Activated T-helper 1 cell treated with Interleukin-2 at 50 U/mL for 16 hours (primary cell): ENCODE measurements at regions not wholly inside any gene's neighbourhood (a gene's known extent, or its start where the extent isn't known, plus 50 kb on each side); places are given as distances from the start of the nearest gene placed in this dataset.
"Not testable (repeated sequence)": the region's sequence is repeated elsewhere in the genome, so short reads cannot be mapped to it uniquely, and the experiment has no call there.

Experiments
- DNase-seq: peaks from one replicate; pipeline ENCODE4 v3.0.0-alpha.2; 2020; ENCODE audit warnings: low read depth

- DNase-seq, result no peak
Measured at GRCh38 chr11:119586181-119586580, 142.8 kb downstream of the NECTIN1 start.

- no peak for DNase-seq
Measured at GRCh38 chr11:119585043-119585781, 143.8 kb downstream of the NECTIN1 start.

DNA sequence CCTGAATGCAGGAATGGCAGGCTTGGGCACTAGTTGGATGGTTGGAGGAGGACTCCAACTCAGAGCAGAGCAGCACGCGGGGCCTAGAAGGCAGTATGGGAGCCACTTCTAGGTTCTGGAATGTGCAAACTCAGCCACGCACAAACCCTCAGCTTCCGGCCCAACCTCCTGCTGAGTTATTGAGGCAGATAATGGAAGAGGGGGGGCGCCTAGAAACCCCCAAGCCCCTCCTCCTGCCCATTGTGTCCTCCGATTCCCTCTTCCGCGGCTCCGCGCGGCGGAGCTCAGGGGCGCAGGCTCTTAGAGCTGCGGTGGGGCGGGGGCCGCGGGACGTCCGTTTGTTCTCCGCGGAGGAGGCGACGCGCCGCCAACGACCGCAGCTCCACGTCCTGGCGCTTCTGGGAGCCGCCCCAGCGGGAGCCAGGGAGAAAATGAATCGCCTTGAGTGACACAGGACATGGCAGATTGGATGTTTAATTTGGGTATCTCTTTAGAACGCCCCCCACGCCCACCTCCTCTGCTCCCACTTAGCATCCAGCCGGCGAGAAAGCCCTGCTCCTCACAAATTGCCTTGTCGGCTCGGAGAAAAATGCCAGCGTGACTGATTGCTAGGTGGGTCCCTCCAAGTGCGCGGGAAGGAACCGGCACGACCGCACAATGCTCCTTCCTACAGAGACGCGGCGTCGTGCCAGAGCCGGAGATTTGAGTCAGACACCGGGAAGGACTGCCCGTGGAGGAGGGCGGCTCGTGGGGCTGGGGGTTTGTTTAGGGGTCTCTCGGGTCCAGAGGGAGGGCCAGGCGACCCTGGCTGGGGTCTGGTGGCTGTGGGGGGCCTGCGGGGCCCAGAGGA is 144.6 kb downstream of the NECTIN1 start:
- no peak for DNase-seq

DNA sequence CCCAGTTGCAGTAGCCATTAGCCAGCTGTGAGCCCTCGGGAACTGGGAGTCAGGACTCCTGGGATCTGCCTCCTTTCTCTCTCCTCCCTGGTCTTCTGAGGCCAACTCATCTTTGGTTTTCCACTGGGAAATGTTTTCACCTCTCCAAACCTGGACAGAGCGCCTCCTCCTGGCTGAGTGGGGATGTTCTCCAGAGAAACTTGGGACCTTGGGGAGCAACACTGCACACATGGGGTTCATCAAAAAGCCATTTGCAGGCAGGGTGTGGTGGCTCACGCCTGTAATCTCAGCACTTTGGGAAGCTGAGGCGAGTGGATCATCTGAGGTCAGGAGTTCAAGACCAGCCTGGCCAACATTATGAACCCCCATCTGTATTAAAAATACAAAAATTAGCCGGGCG is 145.4 kb downstream of the NECTIN1 start:
- no peak for DNase-seq

DNA sequence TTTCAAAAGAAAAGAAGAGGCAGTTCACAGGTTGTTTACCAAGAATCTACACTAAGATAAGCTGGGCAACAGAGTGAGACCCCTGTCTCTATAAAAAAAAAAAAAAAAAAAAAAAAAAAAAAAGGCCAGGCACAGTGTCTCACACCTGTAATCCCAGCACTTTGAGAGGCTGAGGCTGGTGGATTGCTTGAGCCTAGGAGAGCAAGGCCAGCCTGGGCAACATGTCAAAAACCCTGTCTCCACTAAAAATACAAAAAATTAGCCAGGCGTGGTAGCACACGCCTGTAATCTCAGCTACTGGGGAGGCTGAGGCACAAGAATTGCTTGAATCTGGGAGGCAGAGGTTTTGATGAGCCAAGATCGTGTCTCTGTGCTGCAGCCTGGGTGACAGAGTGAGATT is 147.6 kb downstream of the NECTIN1 start:
- not testable (repeated sequence) for DNase-seq

GRCh38 chr11:119580751-119581150 is 148.2 kb downstream of the NECTIN1 start:
- DNase-seq, result no peak

DNA sequence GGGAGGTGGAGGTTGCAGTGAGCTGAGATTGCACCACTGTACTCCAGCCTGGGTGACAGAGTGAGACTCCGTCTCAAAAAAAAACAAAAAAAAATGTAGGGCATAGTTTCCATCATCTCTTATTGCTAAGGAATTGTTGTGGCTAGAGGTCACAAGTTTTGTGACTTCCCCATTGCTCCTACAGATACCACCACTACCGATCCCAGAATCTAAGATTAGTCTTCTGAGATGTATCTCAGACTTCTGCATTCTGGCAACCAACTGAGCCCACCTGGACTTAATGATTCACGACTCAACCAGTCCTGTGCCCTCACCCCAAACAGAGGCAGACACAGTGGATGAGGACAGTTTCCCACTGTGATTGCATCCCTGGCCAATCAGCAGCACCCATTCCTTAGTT is 148.9 kb downstream of the NECTIN1 start:
- DNase-seq, result no peak

DNA sequence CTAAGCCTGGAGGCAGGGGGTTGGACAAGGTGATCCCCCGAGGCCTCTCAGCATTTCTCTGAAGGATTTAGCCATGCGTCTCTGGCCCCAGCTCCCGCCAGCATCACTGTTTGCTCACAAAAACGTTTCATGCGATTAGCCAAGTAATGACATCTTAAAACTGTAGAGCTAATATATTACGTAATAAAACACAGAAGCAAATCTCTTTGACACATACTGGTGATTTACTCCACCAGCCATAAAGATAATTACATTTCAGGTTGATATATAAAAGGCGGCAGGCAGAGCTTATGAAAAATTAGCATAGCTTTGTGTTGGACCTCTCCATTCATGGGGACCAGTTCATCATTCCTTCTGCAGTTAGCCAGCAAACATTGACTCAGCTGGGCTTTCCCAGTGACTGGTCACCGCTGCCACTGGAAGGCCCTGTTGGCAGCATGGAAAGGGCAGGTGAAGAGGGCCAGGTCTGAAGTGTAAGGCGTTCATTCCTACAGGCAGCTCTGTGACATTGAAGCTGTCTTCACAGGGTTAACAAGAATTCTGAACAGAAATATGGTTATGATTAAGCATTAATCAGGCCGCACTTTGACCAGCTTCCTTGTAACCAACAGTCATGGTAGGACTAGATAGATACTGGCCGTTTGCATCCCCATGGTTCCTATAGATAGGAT is 150.3 kb downstream of the NECTIN1 start:
- DNase-seq, result no peak

- no peak for DNase-seq
Measured at GRCh38 chr11:119573858-119574257, 150.9 kb upstream of the THY1 start.

GRCh38 chr11:119572481-119573424 is 149.8 kb upstream of the THY1 start:
- no peak for DNase-seq

- no peak for DNase-seq
Measured at GRCh38 chr11:119571311-119571710, 148.3 kb upstream of the THY1 start.

- DNase-seq, result no peak
Measured at GRCh38 chr11:119567688-119568582, 145.0 kb upstream of the THY1 start.

DNA sequence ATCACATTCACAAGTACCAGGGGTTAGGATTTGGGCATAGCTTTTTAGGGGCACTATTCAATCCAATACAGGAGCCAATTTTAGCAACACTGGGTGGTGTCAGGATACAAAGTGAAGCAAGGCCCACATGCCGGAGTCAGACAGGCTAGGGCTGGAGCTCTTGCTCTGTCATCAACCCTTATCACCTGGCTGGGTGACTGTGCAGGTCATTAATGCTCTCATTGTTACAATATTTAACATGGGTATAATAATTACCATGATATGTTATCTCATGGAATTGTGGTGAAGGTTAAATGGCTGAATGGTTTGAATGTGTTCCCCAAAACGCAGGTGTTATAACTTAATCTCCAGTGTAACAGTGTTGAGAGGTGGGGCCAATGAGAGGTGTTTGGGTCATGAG is 143.3 kb upstream of the THY1 start:
- no peak for DNase-seq

- not testable (repeated sequence) for DNase-seq
Measured at GRCh38 chr11:119565693-119566092, 142.7 kb upstream of the THY1 start.

DNA sequence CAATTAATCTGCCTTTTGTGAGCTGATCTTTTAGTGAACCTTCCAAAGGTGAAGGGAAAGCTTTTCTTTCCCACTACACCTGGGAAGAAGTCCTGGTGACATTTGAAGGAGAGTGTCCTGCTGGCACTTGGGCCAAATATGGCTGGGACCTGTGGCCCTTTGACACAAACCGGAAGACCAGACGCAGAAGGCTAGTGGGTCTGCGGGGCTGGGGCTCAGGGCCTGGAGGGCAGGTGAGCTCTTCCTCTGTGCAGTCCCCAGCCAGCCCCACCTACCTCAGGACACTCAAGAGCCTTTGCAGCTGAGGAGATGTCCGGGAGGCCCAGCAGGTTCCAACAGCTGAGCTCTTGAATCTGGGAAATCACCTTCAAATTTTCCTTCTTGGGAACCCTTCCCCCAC is 138.0 kb upstream of the THY1 start:
- DNase-seq, result no peak

GRCh38 chr11:119560291-119560690 is 137.3 kb upstream of the THY1 start:
- DNase-seq, result no peak

- no peak for DNase-seq
Measured at GRCh38 chr11:119552106-119552485, 129.1 kb upstream of the THY1 start.

DNA sequence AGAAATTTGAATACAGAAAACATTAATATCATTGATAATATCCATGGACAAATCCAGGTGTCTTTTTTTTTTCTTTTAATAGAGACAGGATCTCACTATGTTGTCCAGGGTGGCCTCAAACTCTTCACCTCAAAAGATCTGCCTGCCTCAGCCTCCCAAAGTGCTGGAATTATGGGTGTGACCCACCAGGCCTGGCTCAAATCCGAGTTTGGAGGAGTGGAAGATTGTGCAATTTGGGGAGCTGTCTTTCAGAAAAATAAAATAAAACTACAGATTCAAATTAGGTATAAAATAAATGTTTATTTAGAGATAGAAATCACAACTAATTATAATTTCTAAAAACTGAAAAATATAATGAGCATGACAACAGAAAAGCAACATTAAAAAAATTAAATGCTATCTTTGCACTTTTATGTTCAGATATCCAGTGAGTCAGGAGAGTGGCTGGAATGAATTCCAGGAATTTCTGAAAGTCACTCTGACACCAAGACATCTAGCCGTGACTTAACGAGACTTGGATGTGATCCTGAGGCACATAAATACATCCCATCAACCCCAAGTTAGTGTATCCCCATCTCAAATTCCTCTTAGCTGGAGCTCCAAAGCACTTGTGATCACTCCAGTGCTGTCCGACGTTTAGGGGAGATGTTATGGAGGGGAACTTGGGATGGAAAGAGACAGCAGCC is 128.6 kb upstream of the THY1 start:
- DNase-seq, result no peak

DNA sequence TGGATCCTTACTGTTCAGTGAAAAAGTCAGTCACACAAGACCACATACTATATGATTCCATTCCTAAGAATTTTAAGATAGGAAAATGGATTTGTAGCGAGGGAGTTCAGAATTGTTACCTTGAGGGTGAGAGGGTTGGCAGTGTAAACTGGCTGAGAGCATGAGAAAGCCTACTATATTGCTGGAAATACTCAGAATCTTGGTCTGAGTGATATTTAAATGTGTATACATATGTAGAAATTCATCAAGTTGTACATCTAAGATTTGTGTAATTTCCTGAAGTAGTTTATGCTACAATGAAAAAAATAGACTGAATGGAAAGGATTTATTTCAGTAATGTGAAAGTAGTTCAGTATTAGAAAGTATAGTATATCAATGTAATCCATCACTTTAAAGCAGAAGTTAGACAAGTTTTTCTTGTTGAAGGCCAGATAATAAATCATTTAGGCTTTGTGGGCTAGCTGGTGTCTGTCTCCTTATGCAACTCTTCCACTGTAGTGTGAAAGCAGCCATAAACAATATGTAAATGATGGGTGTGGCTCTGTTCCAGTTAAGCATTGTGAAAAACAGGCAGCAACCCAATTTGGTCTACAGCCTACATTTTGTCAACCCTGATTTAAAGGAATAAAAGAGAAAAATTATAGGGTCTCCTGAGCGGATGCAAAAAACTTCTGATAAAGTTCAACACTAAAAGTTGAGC is 127.2 kb upstream of the THY1 start:
- DNase-seq, result no peak

GRCh38 chr11:119547511-119547910 is 124.5 kb upstream of the THY1 start:
- no peak for DNase-seq
